Liver (tissue), 8 donors: ENCODE measurements at regions not wholly inside any gene's neighbourhood (a gene's known extent, or its start where the extent isn't known, plus 50 kb on each side); places are given as distances from the start of the nearest gene placed in this dataset.

ENCODE experiments used
- DNase-seq: peaks from one replicate; pipeline ENCODE4 v3.0.0-alpha.2; 2017; ENCODE audit warnings: low spot score
- H3K27ac ChIP-seq, 2 donors: one replicate each; pipeline ENCODE4 v1.7.0; 2013; ENCODE audit warnings: inconsistent platforms in 2 of 2, low read length in 2 of 2, control low read depth in 1 of 2, low read depth in 1 of 2, mild to moderate bottlenecking in 1 of 2
- H3K27me3 ChIP-seq, 4 donors: one replicate each; pipeline versions ENCODE4 v1.6.1 to v1.7.0; 2013; ENCODE audit warnings: low read length in 3 of 4, inconsistent platforms in 1 of 4, mild to moderate bottlenecking in 1 of 4, moderate library complexity in 1 of 4; ENCODE audit not compliant: control insufficient read depth in 4 of 4, insufficient read depth in 4 of 4
- H3K36me3 ChIP-seq, 4 donors: one replicate each; pipeline versions ENCODE4 v1.6.1 to v1.7.0; 2013; ENCODE audit warnings: low read length in 3 of 4, mild to moderate bottlenecking in 3 of 4, low read depth in 1 of 4, moderate library complexity in 1 of 4; ENCODE audit not compliant: control insufficient read depth in 4 of 4, insufficient read depth in 3 of 4
- H3K4me1 ChIP-seq, 4 donors: one replicate each; pipeline versions ENCODE4 v1.6.1 to v1.7.0; 2013; ENCODE audit warnings: low read length in 3 of 4, mild to moderate bottlenecking in 3 of 4, moderate library complexity in 1 of 4; ENCODE audit not compliant: control insufficient read depth in 4 of 4, insufficient read depth in 4 of 4
- H3K4me3 ChIP-seq, 3 donors: one replicate each; pipeline versions ENCODE4 v1.6.1 to v1.7.0; 2013; ENCODE audit warnings: low read length in 3 of 3, control low read depth in 1 of 3, low read depth in 1 of 3, mild to moderate bottlenecking in 1 of 3
- H3K9ac ChIP-seq, 2 donors: one replicate each; pipeline ENCODE4 v1.7.0; 2013; ENCODE audit warnings: low read length in 2 of 2, mild to moderate bottlenecking in 2 of 2, moderate library complexity in 2 of 2, control low read depth in 1 of 2, low read depth in 1 of 2
- H3K9me3 ChIP-seq, 4 donors: one replicate each; pipeline versions ENCODE4 v1.6.1 to v1.7.0; 2013; ENCODE audit warnings: low read length in 3 of 4; ENCODE audit not compliant: control insufficient read depth in 4 of 4
- EGR1 ChIP-seq, 2 donors: IDR thresholded peaks; 2 replicates each; pipeline ENCODE4 v1.6.1; 2016 to 2018; ENCODE audit warnings: antibody characterized with exemption in 2 of 2, low read depth in 2 of 2
- FOXA1 ChIP-seq: IDR thresholded peaks from 2 replicates; pipeline ENCODE4 v1.6.1; 2016; ENCODE audit warnings: antibody characterized with exemption
- FOXA2 ChIP-seq: IDR thresholded peaks from 2 replicates; pipeline ENCODE4 v1.6.1; 2016; ENCODE audit warnings: antibody characterized with exemption
- GABPA ChIP-seq, 2 donors: IDR thresholded peaks in 1 of 2; conservative IDR thresholded peaks in 1 of 2; 2 replicates each; pipeline ENCODE4 v1.6.1; 2016; ENCODE audit warnings: antibody characterized with exemption in 2 of 2, mild to moderate bottlenecking in 1 of 2, moderate library complexity in 1 of 2
- HNF4A ChIP-seq, 2 donors: conservative IDR thresholded peaks; 2 replicates each; pipeline ENCODE4 v1.6.1; 2016; ENCODE audit warnings: antibody characterized with exemption in 2 of 2, mild to moderate bottlenecking in 2 of 2
- JUND ChIP-seq, 2 donors: IDR thresholded peaks; 2 replicates each; pipeline ENCODE4 v1.6.1; 2016; ENCODE audit warnings: antibody characterized with exemption in 2 of 2
- NR2F2 ChIP-seq: IDR thresholded peaks from 2 replicates; pipeline ENCODE4 v1.6.1; 2016; ENCODE audit warnings: antibody characterized with exemption
- RAD21 ChIP-seq, 2 donors: IDR thresholded peaks; 2 replicates each; pipeline ENCODE4 v1.6.1; 2016; ENCODE audit warnings: antibody characterized with exemption in 2 of 2, mild to moderate bottlenecking in 2 of 2
- RXRA ChIP-seq, 2 donors: IDR thresholded peaks; 2 replicates each; pipeline ENCODE4 v1.6.1; 2017 to 2018; ENCODE audit warnings: antibody characterized with exemption in 2 of 2, mild to moderate bottlenecking in 1 of 2
- SP1 ChIP-seq: IDR thresholded peaks from 2 replicates; pipeline ENCODE4 v1.6.1; 2018; ENCODE audit warnings: antibody characterized with exemption, mild to moderate bottlenecking
- TAF1 ChIP-seq: conservative IDR thresholded peaks from 2 replicates; pipeline ENCODE4 v1.6.1; 2016; ENCODE audit warnings: antibody characterized with exemption, mild to moderate bottlenecking
- YY1 ChIP-seq: IDR thresholded peaks from 2 replicates; pipeline ENCODE4 v1.6.1; 2016; ENCODE audit warnings: antibody characterized with exemption, mild to moderate bottlenecking
- whole genome bisulfite sequencing: extraction: QIAGEN DNeasy Blood & Tissue Kit; methylation state at CpG from one replicate; pipeline ENCODE4 v1.1.7; 2013; 5-methylcytosine and 5-hydroxymethylcytosine counted together
- TF ChIP-seq, protein P1 (sequence below): IDR thresholded peaks from 2 replicates; pipeline ENCODE4 v1.6.1; 2016; ENCODE audit warnings: antibody characterized with exemption
- TF ChIP-seq, protein P2 (sequence below): IDR thresholded peaks from 2 replicates; pipeline ENCODE4 v1.6.1; 2016; ENCODE audit warnings: antibody characterized with exemption
- TF ChIP-seq, protein P3 (sequence below): IDR thresholded peaks from 2 replicates; pipeline ENCODE4 v1.6.1; 2016; ENCODE audit warnings: antibody characterized with exemption
- TF ChIP-seq, protein P4 (sequence below): IDR thresholded peaks from 2 replicates; pipeline ENCODE4 v1.6.1; 2016; ENCODE audit warnings: antibody characterized with exemption, mild to moderate bottlenecking
- TF ChIP-seq, protein P5 (sequence below): fragments of 150-350 bp; IDR thresholded peaks from 2 replicates; pipeline ENCODE4 v1.5.1; 2017; ENCODE audit warnings: improper control_type of control experiment, low read depth, low read length; ENCODE audit not compliant: missing input control
- donor health status: healthy.
- donor health status: healthy.
- donor health status: healthy.
- donor health status: healthy.
- donor health status: healthy.

DNA sequence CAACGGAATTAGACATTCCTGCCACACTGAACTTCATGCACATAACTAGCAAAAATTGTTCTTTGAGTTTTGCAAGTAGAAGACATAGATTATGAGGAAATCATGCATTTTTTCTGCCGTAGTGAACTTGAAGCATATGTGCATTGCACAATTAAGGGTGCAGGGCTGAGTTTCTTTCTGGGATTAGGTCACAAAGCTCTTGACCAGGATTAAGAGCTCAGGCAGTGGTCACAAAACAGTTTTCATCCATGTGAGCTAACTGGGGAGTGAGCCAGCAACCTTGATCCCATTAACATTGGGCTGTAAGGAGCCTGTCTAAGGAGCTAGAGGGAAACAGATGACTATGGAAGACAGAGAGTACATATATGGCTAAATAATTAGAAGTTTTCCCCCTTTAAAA lies 143.7 kb downstream of the PMP22 start:
- Histone ChIP-seq H3K27me3 (no peaks in the 10 kb centered on the region), H3K36me3 (no peaks in the 10 kb centered on the region), H3K9me3 (peaks cover 0 to 14% (median 6%) of the 10 kb centered on the region in 4 donors), H3K27ac (no peak overlapping the region), H3K4me3 (no peak overlapping the region), H3K9ac (no peak overlapping the region), H3K4me1 (no peaks in the 10 kb centered on the region)
- TF ChIP-seq, protein P1, sequence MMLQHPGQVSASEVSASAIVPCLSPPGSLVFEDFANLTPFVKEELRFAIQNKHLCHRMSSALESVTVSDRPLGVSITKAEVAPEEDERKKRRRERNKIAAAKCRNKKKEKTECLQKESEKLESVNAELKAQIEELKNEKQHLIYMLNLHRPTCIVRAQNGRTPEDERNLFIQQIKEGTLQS, result no peak
- TF ChIP-seq, protein P2, sequence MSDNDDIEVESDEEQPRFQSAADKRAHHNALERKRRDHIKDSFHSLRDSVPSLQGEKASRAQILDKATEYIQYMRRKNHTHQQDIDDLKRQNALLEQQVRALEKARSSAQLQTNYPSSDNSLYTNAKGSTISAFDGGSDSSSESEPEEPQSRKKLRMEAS, result no peak
- TF ChIP-seq, protein P3, sequence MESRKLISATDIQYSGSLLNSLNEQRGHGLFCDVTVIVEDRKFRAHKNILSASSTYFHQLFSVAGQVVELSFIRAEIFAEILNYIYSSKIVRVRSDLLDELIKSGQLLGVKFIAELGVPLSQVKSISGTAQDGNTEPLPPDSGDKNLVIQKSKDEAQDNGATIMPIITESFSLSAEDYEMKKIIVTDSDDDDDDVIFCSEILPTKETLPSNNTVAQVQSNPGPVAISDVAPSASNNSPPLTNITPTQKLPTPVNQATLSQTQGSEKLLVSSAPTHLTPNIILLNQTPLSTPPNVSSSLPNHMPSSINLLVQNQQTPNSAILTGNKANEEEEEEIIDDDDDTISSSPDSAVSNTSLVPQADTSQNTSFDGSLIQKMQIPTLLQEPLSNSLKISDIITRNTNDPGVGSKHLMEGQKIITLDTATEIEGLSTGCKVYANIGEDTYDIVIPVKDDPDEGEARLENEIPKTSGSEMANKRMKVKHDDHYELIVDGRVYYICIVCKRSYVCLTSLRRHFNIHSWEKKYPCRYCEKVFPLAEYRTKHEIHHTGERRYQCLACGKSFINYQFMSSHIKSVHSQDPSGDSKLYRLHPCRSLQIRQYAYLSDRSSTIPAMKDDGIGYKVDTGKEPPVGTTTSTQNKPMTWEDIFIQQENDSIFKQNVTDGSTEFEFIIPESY, result no peak
- TF ChIP-seq, protein P4, sequence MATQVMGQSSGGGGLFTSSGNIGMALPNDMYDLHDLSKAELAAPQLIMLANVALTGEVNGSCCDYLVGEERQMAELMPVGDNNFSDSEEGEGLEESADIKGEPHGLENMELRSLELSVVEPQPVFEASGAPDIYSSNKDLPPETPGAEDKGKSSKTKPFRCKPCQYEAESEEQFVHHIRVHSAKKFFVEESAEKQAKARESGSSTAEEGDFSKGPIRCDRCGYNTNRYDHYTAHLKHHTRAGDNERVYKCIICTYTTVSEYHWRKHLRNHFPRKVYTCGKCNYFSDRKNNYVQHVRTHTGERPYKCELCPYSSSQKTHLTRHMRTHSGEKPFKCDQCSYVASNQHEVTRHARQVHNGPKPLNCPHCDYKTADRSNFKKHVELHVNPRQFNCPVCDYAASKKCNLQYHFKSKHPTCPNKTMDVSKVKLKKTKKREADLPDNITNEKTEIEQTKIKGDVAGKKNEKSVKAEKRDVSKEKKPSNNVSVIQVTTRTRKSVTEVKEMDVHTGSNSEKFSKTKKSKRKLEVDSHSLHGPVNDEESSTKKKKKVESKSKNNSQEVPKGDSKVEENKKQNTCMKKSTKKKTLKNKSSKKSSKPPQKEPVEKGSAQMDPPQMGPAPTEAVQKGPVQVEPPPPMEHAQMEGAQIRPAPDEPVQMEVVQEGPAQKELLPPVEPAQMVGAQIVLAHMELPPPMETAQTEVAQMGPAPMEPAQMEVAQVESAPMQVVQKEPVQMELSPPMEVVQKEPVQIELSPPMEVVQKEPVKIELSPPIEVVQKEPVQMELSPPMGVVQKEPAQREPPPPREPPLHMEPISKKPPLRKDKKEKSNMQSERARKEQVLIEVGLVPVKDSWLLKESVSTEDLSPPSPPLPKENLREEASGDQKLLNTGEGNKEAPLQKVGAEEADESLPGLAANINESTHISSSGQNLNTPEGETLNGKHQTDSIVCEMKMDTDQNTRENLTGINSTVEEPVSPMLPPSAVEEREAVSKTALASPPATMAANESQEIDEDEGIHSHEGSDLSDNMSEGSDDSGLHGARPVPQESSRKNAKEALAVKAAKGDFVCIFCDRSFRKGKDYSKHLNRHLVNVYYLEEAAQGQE, result no peak
- TF ChIP-seq NR2F2 (no peak), GABPA (IDR thresholded peaks at IDR 0.05 in 1 of 2, conservative IDR thresholded peaks at IDR 0.05 in 1 of 2) (no peak), YY1 (no peak), RXRA (IDR thresholded peaks at IDR 0.05) (no peak), EGR1 (IDR thresholded peaks at IDR 0.05; ENCODE audit: low read depth in 2 of 2) (no peak)
- DNase-seq, result no peak
- WGBS, result 68% methylated on average over 2 of the region's 2 CpGs

DNA sequence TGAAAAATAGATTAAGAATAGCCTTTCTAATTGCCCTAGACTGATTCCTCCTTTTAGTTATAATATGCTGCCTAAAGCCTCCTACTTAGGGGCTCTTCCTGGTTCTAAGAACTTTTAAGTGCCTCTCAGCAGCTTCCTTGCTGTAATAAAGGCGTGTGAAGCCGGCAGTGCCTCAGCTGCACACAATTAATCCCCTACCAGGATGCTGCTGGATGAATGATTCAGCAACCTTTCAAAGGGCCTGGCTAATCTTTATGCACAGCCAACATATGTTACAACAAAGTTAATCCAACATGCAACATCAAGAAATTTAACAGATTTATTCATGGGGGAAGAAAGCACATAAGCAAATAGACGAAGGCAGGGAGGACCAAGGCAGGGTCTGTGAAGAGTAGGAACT lies 145.2 kb downstream of the PMP22 start:
- H3K9me3 ChIP-seq, result peaks cover 0 to 26% (median 10%) of the 10 kb centered on the region in 4 donors
- DNase-seq, result no peak
- H3K36me3 ChIP-seq, result no peaks in the 10 kb centered on the region
- no peak overlapping the region for H3K27ac ChIP-seq
- no peaks in the 10 kb centered on the region for H3K27me3 ChIP-seq
- H3K9ac ChIP-seq, result no peak overlapping the region
- WGBS, result 71% methylated on average over 3 of the region's 3 CpGs
- H3K4me1 ChIP-seq, result no peaks in the 10 kb centered on the region
- H3K4me3 ChIP-seq, result no peak overlapping the region
- TF ChIP-seq FOXA2, result no peak
- no peak for TF ChIP-seq EGR1 (IDR thresholded peaks at IDR 0.05; ENCODE audit: low read depth in 2 of 2)
- TF ChIP-seq, protein P1, result no peak
- no peak for TF ChIP-seq GABPA (IDR thresholded peaks at IDR 0.05 in 1 of 2, conservative IDR thresholded peaks at IDR 0.05 in 1 of 2)
- TF ChIP-seq SP1, result no peak
- TF ChIP-seq YY1, result no peak
- TF ChIP-seq HNF4A (conservative IDR thresholded peaks at IDR 0.05), result no peak
- no peak for TF ChIP-seq RAD21 (IDR thresholded peaks at IDR 0.05)
- TF ChIP-seq FOXA1, result no peak
- TF ChIP-seq, protein P4, result no peak
- no peak for TF ChIP-seq TAF1
- no peak for TF ChIP-seq NR2F2
- no peak for TF ChIP-seq JUND (IDR thresholded peaks at IDR 0.05)
- TF ChIP-seq, protein P3, result no peak
- no peak for TF ChIP-seq RXRA (IDR thresholded peaks at IDR 0.05)
- TF ChIP-seq, protein P5, sequence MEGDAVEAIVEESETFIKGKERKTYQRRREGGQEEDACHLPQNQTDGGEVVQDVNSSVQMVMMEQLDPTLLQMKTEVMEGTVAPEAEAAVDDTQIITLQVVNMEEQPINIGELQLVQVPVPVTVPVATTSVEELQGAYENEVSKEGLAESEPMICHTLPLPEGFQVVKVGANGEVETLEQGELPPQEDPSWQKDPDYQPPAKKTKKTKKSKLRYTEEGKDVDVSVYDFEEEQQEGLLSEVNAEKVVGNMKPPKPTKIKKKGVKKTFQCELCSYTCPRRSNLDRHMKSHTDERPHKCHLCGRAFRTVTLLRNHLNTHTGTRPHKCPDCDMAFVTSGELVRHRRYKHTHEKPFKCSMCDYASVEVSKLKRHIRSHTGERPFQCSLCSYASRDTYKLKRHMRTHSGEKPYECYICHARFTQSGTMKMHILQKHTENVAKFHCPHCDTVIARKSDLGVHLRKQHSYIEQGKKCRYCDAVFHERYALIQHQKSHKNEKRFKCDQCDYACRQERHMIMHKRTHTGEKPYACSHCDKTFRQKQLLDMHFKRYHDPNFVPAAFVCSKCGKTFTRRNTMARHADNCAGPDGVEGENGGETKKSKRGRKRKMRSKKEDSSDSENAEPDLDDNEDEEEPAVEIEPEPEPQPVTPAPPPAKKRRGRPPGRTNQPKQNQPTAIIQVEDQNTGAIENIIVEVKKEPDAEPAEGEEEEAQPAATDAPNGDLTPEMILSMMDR, result no peak
- TF ChIP-seq, protein P2, result no peak
